T47D (cell line): ENCODE measurements at regions not wholly inside any gene's neighbourhood (a gene's known extent, or its start where the extent isn't known, plus 50 kb on each side); places are given as distances from the start of the nearest gene placed in this dataset.

ENCODE experiments used
- DNase-seq, 2 experiments: peaks; one replicate each; pipeline versions ENCODE4 v3.0.0 to v3.0.0-alpha.2; 2011 to 2012; ENCODE audit warnings: low read depth in 1 of 2, low spot score in 1 of 2
- JUND ChIP-seq: IDR thresholded peaks from 2 replicates; pipeline ENCODE4 v1.6.1; 2012; ENCODE audit warnings: low read depth
- in situ Hi-C: cut with HindIII; loops from 2 replicates; pipeline ENCODE4 v1.10.0; 2016; ENCODE audit warnings: low sequenced_read_pairs, low pct_unique_long_range_greater_than_20kb

DNA sequence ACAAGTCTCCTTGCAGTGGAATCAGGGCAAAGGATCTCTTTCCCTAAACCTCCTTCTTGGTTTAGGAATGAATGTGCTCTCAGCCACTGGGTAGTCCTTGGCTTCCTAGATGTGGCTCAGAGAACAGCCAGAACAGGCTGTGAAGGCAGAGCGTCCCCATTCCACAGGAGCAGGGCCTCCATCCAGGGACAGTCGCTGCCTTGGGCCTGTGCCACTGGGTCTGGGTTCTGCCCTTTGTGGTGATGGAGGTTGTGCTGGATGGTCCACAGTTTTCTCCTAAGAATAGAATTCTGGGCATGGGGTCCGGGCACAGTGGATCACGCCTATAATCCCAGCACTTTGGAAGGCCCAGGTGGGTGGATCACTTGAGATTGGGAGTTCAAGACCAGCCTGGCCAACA, 516.5 kb upstream of the RAB6C start:
- TF ChIP-seq JUND = no peak
- in situ Hi-C loops = no loop called here
- DNase-seq = no peak

DNA sequence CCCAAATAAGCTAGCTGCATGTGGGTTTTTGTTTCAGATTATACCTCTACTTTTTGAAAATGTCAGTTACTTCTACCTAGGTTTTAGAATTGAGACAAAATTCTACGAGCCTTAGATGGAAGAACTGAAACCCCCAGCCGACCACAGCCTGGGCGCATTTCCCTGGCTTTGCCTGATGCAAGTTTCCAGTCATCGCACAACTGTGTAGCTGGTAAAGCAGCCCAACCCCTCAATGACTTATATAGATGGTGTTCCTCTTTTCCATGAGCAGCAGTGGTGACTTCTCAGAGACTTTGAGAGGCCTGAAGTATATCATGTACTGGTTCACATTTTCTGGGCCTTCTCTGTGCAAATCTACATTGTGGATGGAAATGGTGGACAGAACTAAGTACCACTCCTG, 515.4 kb upstream of the RAB6C start:
- in situ Hi-C loops = no loop called here
- no peak for DNase-seq
- no peak for TF ChIP-seq JUND

DNA sequence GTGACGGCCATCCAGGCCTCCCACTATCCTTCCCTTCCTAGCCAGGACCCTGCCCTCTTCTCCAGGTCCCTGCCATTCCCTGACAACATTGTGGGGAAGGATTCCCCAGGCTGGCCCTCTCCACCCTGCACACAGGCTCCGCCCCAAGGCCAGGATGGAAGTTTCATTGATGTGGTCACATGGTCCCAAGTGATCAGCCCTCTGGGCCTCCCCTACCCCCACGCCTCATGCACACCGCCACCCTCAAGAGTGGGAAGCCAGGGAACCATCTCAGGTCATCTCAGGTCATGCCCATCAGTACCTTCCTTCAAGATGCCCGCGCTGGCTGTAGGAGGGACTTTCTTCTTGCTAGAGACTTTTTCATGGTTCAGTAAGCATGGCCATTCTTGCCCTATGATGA, 514.8 kb upstream of the RAB6C start:
- TF ChIP-seq JUND = no peak
- in situ Hi-C loops = no loop called here
- DNase-seq = no peak

DNA sequence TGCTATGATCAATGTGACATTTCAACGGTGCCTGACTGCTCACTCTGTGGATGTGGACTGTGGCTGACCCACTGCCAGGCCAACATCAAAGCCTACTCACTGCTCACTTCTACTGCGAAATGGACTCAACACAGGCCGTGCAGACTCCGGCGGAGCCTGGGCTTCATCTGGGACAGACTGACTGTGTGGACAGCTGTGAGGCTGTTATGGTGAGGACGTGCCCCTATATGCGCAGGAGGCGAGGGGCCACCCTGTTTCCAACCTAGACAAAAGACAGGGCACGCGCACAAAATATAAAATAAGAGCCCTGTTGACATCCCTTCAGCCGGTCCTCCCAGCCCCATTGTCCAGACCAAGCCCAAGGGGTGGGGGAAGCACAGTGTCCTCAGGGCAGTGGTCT, 514.4 kb upstream of the RAB6C start:
- no peak for TF ChIP-seq JUND
- in situ Hi-C loops = no loop called here
- no peak for DNase-seq

DNA sequence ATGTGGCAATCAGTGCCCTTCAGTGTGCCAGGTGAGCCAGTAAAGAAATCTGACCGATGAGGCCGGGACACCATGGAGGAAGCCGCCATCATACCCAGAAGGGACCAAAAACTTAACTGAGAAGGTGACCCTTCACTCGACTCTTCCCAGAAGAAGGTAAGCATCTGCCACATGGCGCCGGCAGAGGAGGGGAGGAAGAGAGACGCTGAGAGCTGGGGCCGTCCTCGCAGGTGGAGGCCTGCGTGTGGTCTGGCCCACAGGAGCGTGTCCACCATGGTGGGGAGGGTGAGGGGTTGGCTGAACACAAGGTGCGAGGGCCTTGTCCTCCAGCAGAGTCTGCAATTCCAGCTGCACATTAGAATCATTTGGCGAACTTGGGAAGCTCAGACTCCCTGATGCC, 513.1 kb upstream of the RAB6C start:
- in situ Hi-C loops = no loop called here
- no peak for TF ChIP-seq JUND
- no peak for DNase-seq

DNA sequence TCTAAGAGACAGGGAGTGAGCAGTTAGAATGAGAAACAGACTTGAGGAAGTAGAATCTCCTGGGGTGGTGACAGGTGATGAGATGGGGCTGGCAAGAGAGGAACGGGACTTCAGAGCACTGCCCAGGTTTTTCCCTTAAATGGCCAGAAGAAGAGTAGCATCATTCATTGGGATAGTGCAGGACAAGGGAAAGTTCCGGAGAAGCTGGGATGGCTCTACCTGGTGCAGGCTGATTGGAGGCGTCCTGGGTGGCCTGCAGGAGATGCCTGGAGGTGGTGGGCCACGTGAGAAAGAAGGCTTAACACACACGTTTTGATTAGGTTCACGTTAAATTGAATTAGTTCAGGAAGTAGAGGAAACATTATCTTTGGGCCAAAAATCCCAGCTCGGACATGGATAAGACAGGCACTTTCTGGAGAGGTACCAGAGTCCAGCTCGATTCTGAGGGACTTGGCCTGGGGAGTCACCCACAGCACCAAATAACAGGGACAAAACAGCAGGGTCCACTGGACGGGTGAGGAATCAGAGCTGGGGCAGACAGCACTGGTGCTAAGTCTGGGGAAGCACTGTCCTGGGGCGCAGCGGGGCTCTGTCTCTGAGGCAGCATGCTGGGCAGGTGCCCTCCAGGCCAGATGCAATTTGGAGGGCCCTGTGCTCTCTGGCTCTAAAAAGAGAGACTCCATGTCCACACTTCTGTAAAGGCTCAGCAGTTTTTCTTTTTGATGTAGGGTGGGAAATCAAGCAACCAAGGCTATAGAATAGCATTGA, 512.3 kb upstream of the RAB6C start:
- TF ChIP-seq JUND = no peak
- DNase-seq = no peak
- in situ Hi-C loops = no loop called here

DNA sequence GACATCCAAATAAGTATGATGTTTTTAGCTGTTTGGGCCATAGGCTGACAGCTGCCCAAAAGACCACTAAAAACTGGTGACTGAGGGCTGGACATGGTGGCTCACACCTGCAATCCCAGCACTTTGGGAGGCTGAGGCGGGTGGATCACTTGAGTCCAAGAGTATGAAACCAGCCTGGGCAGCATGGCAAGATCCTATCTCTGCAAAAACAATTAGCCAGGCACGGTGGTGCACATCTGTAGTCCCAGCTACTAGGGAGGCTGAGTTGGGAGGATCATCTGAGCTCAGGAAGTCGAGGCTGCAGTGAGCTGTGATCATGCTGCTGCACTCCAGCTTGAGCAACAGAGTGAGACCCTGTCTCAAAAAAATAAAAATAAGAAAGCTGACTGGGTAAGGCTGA, 511.5 kb upstream of the RAB6C start:
- no peak for TF ChIP-seq JUND
- in situ Hi-C loops = no loop called here

DNA sequence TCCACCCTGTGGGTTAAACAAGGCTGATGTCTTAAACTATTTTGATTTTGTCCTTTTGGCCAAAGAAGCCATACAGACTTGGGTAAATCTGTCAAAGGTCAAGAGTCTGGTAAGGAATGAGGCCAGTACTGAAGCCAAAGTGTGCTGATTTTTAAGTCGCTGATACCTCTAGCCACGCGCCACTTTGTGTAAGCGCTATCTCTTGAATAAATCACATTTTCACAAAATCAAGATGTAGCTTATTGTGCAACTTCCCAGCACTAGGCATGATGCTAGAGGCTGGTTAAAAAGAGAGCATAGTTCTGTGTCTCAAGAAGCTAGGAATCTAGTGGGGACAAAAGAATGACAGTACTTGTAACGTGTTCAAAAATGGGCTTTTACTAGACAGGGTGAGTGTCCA, 510.6 kb upstream of the RAB6C start:
- DNase-seq = no peak
- TF ChIP-seq JUND = no peak
- in situ Hi-C loops = no loop called here

More for the DNA sequence above, 511.5 kb upstream of the RAB6C start:
- no peak for DNase-seq

DNA sequence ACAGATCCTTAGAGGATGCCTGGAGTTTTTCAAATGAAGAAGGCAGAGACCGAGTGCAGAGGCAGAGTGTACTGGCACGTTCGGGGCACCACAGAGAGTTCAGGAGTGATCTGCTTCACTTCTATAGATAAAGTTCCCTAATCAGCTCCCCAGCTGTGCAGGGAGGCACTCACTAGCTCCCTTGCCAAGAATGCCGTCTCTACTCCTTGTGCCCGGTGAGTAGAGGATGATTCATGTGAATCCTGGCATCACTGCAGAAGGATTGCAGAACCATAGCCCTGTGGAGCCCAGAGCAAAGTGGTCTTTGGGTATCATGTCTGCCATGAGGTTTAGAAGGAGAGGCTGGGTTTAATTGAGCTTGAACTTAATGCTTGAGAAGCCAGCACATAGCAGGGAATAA, 510.1 kb upstream of the RAB6C start:
- in situ Hi-C loops = no loop called here
- DNase-seq = no peak

DNA sequence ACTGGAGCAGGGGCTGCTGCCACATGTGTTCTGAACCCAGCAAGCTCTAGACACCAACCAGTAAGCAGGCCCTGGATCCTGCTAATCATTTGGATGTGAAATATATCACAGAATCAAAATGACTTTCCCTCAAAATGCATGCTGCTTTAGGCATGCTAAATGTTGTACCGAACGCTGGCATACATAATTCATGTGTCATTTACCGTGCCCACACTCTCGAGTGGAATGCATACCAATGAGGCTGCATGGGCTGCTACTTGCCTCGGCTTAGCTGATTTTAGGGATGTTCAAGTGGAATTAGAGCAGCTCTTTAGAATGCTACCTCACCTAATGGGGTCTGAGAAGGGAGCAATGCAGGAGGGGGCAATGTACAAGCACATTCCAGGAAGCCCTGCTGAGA, 509.6 kb upstream of the RAB6C start:
- in situ Hi-C loops = no loop called here
- no peak for TF ChIP-seq JUND

More for the DNA sequence above, 510.1 kb upstream of the RAB6C start:
- TF ChIP-seq JUND = no peak

DNA sequence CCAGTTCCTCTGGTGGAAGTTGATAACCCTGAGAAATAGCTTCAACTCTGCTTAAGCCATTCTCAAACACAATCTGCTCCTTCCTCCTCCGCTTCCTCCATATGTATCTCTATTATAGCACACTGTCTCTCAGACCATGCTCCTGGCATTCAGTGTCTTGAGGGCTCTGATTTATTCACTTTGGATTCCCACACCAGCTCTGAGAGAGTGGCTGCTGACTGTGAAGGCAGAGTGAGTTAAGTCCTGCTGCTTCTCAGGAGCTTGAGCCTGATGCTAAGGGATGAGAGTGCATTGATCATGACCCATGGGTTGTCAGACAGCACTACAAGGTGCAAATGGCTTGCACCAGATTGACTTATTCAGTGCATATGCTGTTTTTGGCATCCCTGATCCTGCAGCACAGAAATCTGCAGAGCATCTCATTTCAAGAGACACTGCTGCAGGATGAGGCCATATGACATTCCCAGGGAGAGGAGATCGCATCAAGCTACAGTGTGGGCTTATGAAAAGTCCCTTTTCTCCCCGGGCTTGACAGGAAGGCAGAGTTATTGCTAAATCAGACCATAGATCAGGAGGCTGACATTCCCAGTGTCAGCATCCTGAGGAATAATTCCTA, 500.5 kb upstream of the RAB6C start:
- TF ChIP-seq JUND = no peak
- in situ Hi-C loops = no loop called here
- DNase-seq = no peak

More for the DNA sequence above, 509.6 kb upstream of the RAB6C start:
- no peak for DNase-seq

DNA sequence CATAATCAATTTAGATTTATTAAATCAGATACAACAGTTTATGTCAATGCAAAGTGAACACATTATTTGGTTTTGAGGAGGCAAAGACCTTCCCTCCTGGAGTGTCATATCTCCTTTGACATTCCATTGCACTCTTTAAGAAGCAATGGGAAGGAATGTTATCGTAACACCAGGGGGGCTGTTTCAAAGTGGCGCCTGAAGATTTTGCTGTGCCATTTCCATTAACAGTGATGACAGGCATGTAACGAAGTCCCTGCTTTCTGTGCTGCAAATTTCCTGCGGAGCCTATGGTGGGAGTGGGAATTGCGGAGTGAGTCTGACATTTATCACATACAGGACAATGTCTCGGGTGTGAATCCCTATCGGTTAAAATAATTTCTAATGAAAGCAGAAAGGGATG, 499.6 kb upstream of the RAB6C start:
- no peak for DNase-seq
- no peak for TF ChIP-seq JUND
- in situ Hi-C loops = no loop called here

DNA sequence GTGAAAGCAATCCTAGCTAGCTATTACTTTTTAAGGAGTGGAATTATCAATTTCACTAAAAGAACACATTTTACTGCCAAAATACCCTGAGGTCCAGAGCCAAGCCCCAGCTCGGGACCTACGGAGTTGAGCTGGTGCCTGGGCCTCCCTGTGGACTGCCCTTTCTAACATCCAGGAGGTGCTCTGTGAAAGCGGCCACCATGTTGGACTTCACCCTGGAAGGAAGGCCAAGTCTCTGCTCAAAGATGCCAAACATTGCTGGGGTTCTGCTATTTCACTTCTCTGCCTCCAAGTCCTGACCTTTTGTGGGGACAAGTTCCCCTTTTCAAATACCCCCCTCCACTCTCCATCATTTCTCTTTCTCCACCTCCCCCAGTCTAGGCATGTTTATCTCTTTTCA, 498.7 kb upstream of the RAB6C start:
- TF ChIP-seq JUND = no peak

More for the DNA sequence above, 498.7 kb upstream of the RAB6C start:
- DNase-seq = no peak
- in situ Hi-C loops = no loop called here
